22Rv1 (cell line): ENCODE measurements at regions not wholly inside any gene's neighbourhood (a gene's known extent, or its start where the extent isn't known, plus 50 kb on each side); places are given as distances from the start of the nearest gene placed in this dataset.

ENCODE experiments used
- H3K27ac ChIP-seq: fragments of 450-650 bp; 2 replicates; pipeline ENCODE4 v1.5.1; 2017
- ZFX ChIP-seq: fragments of 450-650 bp; IDR thresholded peaks from 2 replicates; pipeline ENCODE4 v1.6.1; 2017; ENCODE audit warnings: antibody characterized with exemption, borderline replicate concordance
- TF ChIP-seq, protein P1 (sequence below): fragments of 450-650 bp; IDR thresholded peaks from 2 replicates; pipeline ENCODE4 v1.5.1; 2017; ENCODE audit warnings: mild to moderate bottlenecking

DNA sequence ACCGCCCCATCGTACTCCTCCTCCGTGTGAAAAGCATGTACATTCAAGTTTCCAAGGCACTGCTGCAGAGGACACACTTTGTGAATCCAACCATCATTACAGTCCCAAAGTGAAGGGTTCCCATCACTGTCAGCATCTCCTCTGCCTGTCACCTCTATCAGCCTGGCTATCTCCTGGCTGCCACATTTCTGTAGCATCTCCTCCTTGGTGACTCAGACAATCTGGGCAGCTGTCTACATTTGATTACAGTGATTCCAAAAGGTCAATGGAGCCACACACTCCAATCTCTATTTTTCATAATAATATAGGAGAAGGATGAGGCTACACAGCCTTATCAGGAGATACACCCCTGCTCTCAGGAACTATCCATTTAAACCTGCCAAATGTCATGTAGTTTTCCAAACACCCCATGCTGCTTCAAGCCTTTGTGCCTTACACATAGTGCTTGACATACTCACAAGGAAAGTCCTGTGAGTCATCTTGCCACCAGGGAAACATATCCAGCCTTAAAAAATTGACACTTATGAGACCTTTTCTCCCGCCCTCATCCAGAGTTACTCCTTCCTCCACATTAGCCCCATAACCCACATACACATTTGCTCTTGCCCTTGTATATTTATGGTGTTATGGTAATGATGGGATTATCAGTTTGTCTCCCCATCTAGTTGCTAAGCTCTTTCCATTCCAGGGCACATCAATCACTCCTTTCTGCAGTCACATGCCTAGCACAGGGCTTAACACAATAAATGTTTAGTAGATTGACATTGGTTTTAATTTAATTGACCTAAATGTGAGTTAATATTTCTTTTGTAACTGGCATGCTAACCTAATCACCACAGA lies 250.1 kb upstream of the CDH5 start:
- H3K27ac ChIP-seq = no peak overlapping the region
- TF ChIP-seq, protein P1, sequence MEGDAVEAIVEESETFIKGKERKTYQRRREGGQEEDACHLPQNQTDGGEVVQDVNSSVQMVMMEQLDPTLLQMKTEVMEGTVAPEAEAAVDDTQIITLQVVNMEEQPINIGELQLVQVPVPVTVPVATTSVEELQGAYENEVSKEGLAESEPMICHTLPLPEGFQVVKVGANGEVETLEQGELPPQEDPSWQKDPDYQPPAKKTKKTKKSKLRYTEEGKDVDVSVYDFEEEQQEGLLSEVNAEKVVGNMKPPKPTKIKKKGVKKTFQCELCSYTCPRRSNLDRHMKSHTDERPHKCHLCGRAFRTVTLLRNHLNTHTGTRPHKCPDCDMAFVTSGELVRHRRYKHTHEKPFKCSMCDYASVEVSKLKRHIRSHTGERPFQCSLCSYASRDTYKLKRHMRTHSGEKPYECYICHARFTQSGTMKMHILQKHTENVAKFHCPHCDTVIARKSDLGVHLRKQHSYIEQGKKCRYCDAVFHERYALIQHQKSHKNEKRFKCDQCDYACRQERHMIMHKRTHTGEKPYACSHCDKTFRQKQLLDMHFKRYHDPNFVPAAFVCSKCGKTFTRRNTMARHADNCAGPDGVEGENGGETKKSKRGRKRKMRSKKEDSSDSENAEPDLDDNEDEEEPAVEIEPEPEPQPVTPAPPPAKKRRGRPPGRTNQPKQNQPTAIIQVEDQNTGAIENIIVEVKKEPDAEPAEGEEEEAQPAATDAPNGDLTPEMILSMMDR = no peak
- no peak for TF ChIP-seq ZFX

DNA sequence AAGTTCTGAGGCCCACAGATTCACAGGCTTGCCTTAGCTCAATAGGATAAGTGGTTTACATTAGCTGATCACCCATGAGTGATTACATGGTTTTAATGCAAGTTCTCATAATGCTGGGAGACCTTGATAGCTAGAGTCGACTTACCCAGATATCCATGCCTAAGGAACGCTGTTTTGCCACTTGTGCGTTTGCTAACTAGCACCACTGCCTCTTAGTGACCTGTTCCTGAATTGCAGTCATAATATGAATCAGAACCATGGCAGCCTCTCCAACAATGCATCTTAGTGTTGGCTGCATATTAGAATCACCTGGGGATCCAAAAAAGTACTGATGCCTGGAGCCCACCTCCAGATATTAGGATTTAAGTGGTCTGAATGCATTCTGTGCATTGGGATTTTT lies 251.1 kb upstream of the CDH5 start:
- H3K27ac ChIP-seq = no peak overlapping the region
- TF ChIP-seq, protein P1 = no peak
- no peak for TF ChIP-seq ZFX

DNA sequence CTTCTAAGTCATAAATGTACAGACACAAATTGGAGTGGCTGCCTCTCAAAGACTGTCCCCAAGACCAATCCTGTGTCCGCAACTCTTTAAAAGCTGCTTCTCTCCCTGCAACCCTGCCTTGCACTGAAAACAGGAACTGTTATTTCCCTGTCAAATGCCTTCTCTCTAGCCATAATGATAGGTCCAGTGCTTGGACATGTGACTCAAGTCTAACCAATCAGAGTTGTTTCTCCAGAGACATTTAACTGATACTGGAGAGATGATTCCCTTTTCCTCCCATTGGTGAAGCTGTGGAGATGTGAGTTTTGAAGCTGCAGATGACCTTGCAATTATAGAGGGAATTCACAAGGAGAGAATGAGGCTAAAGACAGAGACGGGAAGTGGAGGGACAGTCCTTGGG lies 253.3 kb upstream of the CDH5 start:
- no peak overlapping the region for H3K27ac ChIP-seq
- TF ChIP-seq, protein P1 = no peak
- no peak for TF ChIP-seq ZFX

- no peak overlapping the region for H3K27ac ChIP-seq
- TF ChIP-seq ZFX = no peak
- TF ChIP-seq, protein P1 = no peak
These were observed 256.8 kb upstream of the CDH5 start for GRCh38 chr16:66109677-66110076.

GRCh38 chr16:66107661-66108060 lies 258.8 kb upstream of the CDH5 start:
- H3K27ac ChIP-seq = no peak overlapping the region
- no peak for TF ChIP-seq ZFX
- TF ChIP-seq, protein P1 = no peak

- TF ChIP-seq ZFX = no peak
- TF ChIP-seq, protein P1 = no peak
- no peak overlapping the region for H3K27ac ChIP-seq
These were observed 263.3 kb upstream of the CDH5 start for GRCh38 chr16:66103211-66103610.

GRCh38 chr16:66099306-66099705 lies 267.2 kb upstream of the CDH5 start:
- TF ChIP-seq ZFX = no peak
- TF ChIP-seq, protein P1 = no peak
- no peak overlapping the region for H3K27ac ChIP-seq
